ENCODE measurements at regions not wholly inside any gene's neighbourhood (a gene's known extent, or its start where the extent isn't known, plus 50 kb on each side); places are given as distances from the start of the nearest gene placed in this dataset.

DNA sequence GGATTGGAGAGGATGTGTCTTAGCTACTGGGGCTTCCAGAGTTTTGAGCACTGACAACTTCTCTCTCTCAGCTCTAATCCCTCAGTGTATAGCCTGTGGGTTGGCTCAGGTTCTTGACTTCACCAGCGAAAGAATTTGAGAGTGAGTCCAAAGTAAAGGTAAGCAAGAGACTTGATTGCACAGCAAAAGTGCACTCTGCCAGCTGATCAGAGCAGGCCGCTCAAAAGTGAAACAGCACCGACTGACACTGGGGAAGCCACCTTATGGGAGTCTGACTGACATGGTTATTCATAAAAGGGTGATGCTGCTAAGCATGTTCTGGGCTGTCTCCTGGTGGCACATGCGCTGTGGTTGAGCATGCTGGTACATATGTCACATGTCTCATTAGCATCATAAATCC is 389.5 kb downstream of the CBLN4 start:
- no peak overlapping the region for H3K4me3 Mint-ChIP-seq
- no peak overlapping the region for H3K4me3 ChIP-seq
- H3K27ac Mint-ChIP-seq, result no peak overlapping the region
- H3F3A ChIP-seq (replicated peaks; ENCODE audit: low read depth), result no peaks in the 10 kb centered on the region
- no peaks in the 10 kb centered on the region for H3K27me3 ChIP-seq (ENCODE audit: insufficient read depth)
- no peaks in the 10 kb centered on the region for H3K4me1 ChIP-seq (ENCODE audit: insufficient read depth)
- ATAC-seq, result no peak
- no peak overlapping the region for H3K27ac ChIP-seq (ENCODE audit: low read depth)
- peaks cover 3% of the 10 kb centered on the region; the same call in 1 of the 2 replicates for H3K36me3 ChIP-seq (ENCODE audit: insufficient read depth)
- no peak overlapping the region for H2AFZ ChIP-seq
- DNase-seq (ENCODE audit: low spot score), result no peak
- H3K4me1 Mint-ChIP-seq, result no peaks in the 10 kb centered on the region
- H3K36me3 Mint-ChIP-seq (ENCODE audit: low read depth), result peaks cover 29% of the 10 kb centered on the region; the same call in 2 of the 3 replicates
- peaks cover 96% of the 10 kb centered on the region for H3K9me3 Mint-ChIP-seq
- H3K9me2 ChIP-seq (ENCODE audit: insufficient read depth), result no peaks in the 10 kb centered on the region
- H3K79me2 ChIP-seq (replicated peaks; ENCODE audit: insufficient read depth), result no peaks in the 10 kb centered on the region
- TF ChIP-seq ZNF331 (CRISPR knock-in tag; IDR thresholded peaks at IDR 0.05; ENCODE audit: low read depth), result no peak
- TF ChIP-seq EZH2 (IDR thresholded peaks at IDR 0.05; ENCODE audit: low read depth, unreplicated experiment), result no peak
- H3K27me3 Mint-ChIP-seq (ENCODE audit: insufficient read depth, low read depth, poor library complexity), result no peaks in the 10 kb centered on the region
- no peak overlapping the region for H3K4me2 ChIP-seq
- H4K20me1 ChIP-seq (replicated peaks; ENCODE audit: insufficient read depth), result no peaks in the 10 kb centered on the region

DNA sequence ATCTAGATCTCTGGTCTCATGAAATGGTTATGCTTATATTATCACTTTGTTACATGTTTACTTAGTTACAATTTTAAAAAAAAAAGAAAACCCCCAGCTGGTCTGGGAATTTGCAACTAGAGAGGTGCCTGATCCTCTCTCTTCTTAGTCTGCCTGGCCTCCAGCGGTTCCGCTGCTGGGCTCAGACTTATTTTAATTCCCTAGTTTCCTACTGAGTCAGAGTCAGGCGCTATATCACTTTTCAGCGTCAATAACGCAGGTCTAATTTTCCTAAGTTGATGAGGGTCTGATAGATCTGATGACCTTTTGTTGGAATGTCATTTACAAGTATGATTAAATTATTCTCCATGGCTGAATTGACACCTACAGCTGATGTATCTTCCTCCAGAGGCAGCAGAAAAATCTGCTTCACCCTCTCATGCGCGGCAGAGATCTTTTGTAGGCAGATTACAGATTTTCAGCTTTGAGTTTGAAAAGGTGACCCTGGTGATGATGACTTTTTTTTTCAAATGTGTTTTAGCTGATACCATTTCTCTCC is 391.0 kb downstream of the CBLN4 start:
- Mint-ChIP-seq H3K9me3 (peaks cover 95% of the 10 kb centered on the region), H3K27ac (no peak overlapping the region), H3K27me3 (ENCODE audit: insufficient read depth, low read depth, poor library complexity) (no peaks in the 10 kb centered on the region), H3K36me3 (ENCODE audit: low read depth) (peaks cover 28% of the 10 kb centered on the region; the same call in 2 of the 3 replicates), H3K4me1 (no peaks in the 10 kb centered on the region), H3K4me3 (no peak overlapping the region)
- Histone ChIP-seq H3K4me1 (ENCODE audit: insufficient read depth) (no peaks in the 10 kb centered on the region), H3K36me3 (ENCODE audit: insufficient read depth) (no peaks in the 10 kb centered on the region; the same call in 1 of the 2 replicates), H3K27ac (ENCODE audit: low read depth) (no peak overlapping the region), H3K79me2 (replicated peaks; ENCODE audit: insufficient read depth) (no peaks in the 10 kb centered on the region), H3K27me3 (ENCODE audit: insufficient read depth) (no peaks in the 10 kb centered on the region), H3K4me2 (no peak overlapping the region), H3F3A (replicated peaks; ENCODE audit: low read depth) (no peaks in the 10 kb centered on the region), H3K9me2 (ENCODE audit: insufficient read depth) (no peaks in the 10 kb centered on the region), H4K20me1 (replicated peaks; ENCODE audit: insufficient read depth) (no peaks in the 10 kb centered on the region), H3K4me3 (no peak overlapping the region), H2AFZ (no peak overlapping the region)
- ATAC-seq (no peak), DNase-seq (ENCODE audit: low spot score) (no peak)
- TF ChIP-seq ZNF331 (CRISPR knock-in tag; IDR thresholded peaks at IDR 0.05; ENCODE audit: low read depth) (no peak), EZH2 (IDR thresholded peaks at IDR 0.05; ENCODE audit: low read depth, unreplicated experiment) (no peak), JUNB (IDR thresholded peaks at IDR 0.05; ENCODE audit: unreplicated experiment) (no peak), REST (IDR thresholded peaks at IDR 0.05; ENCODE audit: unreplicated experiment) (no peak), ZNF114 (CRISPR knock-in tag; IDR thresholded peaks at IDR 0.05) (no peak), CREB1 (CRISPR knock-in tag; IDR thresholded peaks at IDR 0.05; ENCODE audit: low read depth) (no peak), POLR2AphosphoS5 (IDR thresholded peaks at IDR 0.05; ENCODE audit: low read depth) (no peak), NANOG (IDR thresholded peaks at IDR 0.05; ENCODE audit: borderline replicate concordance) (no peak), STAT1 (IDR thresholded peaks at IDR 0.05; ENCODE audit: unreplicated experiment) (no peak), ETS1 (IDR thresholded peaks at IDR 0.05) (no peak)
- TF ChIP-seq, protein P1, sequence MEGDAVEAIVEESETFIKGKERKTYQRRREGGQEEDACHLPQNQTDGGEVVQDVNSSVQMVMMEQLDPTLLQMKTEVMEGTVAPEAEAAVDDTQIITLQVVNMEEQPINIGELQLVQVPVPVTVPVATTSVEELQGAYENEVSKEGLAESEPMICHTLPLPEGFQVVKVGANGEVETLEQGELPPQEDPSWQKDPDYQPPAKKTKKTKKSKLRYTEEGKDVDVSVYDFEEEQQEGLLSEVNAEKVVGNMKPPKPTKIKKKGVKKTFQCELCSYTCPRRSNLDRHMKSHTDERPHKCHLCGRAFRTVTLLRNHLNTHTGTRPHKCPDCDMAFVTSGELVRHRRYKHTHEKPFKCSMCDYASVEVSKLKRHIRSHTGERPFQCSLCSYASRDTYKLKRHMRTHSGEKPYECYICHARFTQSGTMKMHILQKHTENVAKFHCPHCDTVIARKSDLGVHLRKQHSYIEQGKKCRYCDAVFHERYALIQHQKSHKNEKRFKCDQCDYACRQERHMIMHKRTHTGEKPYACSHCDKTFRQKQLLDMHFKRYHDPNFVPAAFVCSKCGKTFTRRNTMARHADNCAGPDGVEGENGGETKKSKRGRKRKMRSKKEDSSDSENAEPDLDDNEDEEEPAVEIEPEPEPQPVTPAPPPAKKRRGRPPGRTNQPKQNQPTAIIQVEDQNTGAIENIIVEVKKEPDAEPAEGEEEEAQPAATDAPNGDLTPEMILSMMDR (conservative IDR thresholded peaks at IDR 0.05; ENCODE audit: low read depth in 2 of 2), result no peak

Measured in GM23338 (cell line).